GM03348 (cell line): ENCODE measurements at regions not wholly inside any gene's neighbourhood (a gene's known extent, or its start where the extent isn't known, plus 50 kb on each side); places are given as distances from the start of the nearest gene placed in this dataset.

Experiments
- DNase-seq: peaks from one replicate; pipeline ENCODE4 v3.0.0; 2012; ENCODE audit warnings: low spot score

DNA sequence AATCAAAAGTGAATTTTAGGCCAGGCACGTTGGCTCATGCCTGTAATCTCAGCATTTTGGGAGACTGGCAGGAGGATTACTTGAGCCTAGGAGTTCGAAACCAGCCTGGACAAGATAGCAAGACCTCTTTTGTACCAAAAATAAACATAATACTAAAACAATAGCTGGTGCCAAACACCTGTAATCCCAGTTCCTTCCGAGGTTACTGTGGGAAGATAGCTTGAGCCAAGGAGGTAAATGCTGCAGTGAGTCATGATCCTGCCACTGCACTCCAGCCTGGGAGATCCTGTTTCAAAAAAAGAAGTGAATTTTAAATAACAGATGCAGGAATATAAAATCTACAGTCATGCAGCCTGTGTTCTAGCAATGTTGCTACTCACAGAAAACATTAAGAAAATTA is 488.3 kb downstream of the PPARGC1A start:
- DNase-seq = no peak

DNA sequence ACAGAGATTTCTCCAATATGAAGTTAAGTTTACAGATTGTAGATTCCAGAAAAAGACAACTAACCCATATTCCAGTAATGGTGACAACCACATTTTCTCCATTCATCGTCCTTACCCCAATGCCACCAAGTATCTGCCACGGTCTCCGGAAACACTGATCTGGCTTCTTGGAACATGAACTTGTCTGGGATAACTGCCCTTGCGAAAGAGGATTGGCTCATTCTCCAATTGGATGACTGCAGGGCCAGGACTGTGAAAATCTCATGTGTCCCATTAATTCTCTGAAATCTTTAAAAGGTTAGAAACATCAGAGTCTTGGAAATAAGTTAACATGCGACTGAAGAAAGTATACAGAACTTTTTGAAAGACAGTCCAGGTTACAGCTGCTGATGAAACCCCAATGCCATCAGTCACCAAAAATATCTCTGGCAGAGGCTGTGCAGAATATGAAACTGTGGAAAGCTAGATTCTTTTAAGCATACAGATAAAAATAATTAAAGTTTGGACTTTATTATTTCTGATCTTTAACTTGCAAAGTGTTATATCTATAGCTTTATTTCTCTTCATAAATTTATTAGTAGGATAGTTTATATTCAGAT is 496.9 kb downstream of the PPARGC1A start:
- DNase-seq = no peak

DNA sequence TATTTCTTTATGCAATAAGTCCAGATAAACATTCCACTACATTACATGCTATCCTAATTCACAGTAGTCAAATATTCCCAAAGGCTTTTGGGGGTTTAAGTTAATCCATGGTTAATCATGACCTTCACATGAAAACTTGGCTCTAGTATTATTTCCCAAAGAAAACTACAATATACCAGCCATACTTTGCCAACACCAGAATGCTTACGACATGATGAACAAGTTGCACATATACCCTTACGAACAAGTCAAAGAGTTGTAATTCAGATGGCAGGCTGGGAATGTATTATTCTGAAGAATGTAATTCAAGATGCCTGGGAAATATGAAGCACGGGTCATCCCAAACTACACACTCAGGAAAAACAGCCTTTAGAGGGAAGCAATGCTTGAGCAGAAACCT is 499.6 kb downstream of the PPARGC1A start:
- DNase-seq = no peak

DNA sequence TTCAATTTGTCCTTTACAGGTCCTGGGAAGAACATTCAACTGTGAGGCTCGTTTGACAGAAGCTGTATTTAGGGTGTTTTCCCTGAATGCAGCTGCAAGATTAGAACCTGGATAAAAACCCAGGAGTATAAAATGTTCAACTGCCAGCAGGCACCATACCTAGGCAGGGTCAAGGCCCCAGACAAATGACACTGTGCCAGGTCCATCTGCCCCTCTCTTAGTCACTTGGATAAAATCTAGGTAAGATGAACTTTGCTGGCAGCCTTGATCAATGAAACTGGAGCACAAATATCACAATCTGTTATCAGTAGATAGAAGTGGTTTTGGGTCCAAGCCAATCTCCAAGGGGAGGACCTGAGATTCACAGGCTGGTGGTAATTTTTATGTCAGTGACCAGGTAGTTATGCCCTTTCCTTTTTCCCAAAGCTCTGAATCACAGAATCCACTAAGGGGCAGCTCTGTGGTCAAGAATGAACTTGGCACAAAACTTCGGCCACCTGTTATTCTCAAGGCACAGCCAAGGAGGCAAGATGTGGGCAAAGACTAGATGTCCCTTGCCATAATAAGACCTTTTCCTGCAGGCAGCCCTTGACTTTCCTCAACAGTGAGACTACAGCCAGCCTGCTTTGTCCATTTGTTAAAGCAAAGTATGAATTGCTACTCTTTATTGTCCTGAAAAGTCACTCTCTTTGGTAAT is 501.0 kb downstream of the PPARGC1A start:
- no peak for DNase-seq

DNA sequence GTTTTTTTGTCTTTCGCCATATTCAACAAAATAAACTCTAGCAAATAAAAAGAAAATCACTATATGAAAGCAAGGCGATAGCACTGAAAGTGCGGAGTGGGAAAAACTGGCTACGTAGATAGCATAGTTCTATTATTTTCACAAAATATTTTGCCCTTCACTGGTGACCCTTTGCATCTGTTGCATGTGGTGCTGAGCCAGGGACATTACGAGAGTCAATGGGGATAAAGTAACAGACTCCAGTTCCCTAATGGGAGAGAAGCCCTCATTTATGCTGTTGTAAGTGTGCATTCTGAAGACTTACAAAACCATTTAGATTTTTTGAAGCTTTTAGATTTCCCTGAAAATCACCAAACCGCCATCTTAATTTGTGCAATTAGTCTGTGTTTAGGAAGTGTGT is 501.6 kb downstream of the PPARGC1A start:
- DNase-seq = no peak

DNA sequence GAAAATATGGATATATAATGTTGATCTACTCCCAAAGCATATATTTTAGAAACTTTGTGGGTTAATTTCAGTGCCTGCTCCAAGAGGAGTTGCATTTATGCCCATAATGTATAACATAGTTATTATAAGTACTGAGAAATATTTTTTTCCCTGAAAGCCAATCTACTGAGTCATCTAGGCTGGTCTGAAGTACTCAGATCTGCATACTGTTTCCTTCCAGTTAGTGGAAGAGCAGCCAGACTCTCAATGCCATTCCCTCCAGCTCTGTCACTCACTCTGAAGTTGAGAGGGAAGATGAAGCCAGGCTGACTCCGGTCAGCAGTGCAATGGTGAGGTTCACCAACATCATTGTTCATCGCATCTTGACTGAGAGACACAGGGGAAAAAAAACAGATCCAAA is 505.1 kb downstream of the PPARGC1A start:
- no peak for DNase-seq

DNA sequence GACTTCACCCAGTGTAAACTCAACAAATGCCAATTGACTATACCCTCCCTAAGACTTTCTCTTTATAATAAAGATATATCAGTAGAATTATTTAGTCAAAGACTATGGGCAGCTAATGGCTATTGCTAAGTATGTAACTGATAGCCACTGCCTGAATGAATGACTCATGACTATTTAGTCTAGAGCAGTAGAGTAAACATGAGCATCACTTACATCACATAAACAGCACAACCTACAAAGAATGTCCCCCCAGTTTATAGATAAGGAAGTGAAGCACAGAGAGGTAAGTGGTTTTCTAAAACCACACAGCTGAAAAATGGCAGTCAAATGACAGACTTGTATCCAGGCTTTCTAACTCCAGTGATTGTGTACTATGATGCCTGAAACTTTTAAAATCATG is 507.0 kb downstream of the PPARGC1A start:
- no peak for DNase-seq

DNA sequence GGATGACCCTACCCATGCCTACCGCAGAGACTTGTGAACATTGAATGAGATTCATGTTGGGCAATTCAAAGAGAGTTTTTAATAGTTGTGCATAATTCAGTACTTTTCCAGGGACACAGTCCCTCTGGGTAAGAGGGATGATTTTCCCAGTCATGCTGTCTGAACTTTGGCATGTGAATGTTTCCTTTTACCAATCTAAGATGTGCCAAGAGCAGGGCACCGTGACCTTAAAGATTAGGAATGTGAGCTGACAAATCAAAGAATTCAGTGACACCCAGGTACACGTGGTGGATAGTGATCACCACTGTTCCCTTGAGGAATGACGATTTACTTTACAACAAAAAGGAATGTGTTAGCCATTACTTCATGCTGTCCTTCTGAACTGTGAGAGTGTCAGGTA is 515.6 kb downstream of the PPARGC1A start:
- DNase-seq = no peak

DNA sequence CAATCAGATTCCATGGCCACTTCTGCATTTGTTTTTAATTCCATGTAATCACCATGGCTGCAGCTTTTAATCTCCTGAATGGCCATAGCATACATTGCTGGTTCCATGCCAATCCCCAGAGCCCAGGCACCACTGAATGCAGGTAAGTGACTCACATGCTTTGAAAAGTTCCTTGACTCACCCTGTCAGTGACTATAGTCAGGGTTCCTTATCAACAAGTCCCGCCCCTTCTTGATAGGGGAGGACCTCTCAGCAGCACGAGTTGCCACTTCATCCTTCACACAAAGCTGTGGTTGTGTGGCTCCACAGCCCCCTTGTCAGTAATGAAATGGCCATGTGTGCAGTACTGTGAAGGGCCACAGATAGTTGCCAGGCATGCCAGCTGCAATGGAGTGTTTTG is 516.6 kb downstream of the PPARGC1A start:
- DNase-seq = no peak

DNA sequence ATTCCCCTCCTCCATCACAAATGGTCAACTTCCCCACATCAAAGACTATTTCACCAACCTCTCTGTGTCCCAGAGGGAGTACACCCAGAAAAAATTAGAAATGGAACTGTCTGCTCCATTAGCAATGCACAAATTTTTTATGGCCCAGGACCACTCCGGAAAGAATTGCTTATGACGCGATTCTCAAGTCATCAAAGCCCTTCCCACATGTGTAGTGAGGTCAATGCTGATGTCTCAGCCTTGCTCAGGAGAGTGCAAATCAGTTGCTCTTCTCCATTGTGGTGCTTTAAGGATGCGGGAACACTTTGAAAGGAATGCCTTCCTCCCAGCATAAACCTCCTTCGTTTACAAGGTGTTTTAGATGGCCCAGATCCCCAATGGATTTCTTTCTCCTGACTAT is 518.3 kb downstream of the PPARGC1A start:
- DNase-seq = no peak

DNA sequence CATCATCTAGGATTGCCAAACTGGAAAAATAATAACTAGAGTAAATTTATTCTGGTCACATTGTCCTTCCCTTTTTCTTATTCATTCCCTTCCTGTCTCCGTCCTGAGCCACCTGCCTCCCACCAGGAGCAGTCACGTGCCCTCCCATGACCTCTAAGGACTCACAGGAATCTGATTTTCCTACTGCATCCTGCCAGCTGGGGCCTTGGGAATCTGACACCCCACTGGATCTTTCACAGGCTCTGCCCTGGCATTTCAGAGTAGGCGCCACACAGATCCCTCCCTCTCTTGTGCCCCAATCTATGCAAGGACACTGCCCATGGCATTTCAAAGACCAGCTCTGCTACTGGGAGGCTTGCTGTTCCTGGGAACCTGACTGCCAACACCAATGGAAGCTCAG is 520.5 kb downstream of the PPARGC1A start:
- no peak for DNase-seq

DNA sequence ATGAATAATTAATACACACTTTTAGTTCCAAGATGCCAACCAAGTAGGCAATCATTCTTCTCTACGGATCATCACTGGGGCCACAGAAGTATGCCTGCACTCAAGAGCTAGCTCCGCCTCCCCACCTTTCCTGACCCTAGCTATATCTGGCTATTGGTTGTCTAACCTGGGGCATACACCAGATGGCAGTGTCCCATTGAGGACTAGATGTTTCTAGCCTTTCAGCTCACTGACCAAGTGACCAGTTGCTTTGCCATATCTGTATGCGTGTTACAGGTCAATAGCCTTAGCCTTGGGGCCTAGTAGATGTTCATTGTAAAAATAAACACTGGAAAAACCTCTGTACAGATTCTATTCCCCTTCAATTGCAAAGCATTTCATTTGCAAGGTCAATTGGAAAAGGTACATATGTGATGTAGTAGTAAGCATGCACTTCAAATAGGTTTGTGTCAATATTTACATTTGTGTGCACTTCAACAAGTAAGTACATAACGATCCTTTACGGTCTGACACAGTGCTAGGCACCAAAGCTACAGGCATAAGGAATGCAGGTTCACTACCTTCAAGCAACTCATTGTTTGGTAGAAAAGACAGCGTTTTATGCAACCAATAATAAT is 521.7 kb downstream of the PPARGC1A start:
- no peak for DNase-seq

DNA sequence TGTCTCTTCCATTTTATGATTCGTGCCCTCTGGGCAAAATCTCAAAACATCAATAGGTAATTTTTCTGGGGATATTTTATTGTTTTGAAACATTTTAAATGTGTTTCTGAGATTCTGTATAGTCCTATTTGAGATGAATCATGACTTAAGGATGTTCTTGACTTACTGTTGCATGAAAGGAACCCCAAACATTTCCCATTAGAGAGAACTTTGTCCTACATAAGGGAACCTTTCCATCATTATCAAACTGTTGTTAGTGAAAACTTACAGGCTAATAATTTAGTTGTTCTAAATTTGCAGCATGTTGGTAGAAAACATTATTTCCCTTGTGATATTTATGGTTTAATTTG is 523.3 kb downstream of the PPARGC1A start:
- DNase-seq = no peak

DNA sequence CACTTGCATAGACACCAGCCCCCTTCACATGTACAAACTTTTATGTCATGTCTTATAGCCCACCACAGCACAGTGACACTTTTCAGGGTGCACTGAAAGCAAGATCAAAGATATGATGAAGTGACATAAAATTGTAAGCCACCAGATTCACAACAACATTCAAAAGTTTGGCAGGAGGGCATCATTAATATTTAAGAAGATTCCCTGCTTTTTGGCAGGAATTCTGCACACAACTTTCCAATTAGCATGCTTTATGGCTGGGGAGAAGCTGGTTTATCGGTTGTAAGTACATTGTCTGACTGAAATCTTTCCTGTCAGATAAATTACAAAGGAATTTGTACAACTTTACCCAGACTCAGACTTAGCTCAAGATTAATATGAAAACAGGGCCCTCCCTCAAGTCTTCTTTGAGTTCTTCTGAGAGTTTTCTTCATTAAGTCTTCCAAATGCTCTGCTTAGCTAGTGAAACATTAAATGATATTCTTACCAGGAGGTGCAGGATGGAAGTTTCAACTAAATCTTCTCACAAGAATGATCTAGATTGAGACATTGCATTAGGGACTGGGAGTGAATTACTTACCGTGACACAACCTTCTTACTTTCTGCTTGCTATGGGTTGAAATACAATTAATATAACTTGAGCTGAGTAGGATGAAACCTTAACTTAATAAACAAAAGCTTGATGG is 523.8 kb downstream of the PPARGC1A start:
- DNase-seq = no peak

DNA sequence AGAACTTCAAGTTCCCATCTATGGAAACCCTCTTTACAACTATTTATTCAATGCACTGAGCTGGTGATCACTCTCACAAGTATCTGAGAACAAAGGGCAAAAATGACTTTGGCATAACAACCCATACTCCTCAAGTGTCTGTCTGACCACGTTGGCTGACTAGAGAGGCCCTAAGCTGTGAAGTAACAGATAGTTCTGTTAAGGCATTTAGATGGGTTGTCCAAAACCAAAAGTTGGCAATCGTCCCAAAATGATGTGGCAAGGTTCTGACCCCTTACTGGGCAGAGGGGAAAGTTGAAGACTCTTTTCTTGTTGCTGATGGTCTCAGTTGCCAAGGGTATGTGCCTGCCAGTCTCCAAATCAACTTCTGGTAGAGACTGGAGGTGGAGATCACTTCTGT is 524.8 kb downstream of the PPARGC1A start:
- no peak for DNase-seq

DNA sequence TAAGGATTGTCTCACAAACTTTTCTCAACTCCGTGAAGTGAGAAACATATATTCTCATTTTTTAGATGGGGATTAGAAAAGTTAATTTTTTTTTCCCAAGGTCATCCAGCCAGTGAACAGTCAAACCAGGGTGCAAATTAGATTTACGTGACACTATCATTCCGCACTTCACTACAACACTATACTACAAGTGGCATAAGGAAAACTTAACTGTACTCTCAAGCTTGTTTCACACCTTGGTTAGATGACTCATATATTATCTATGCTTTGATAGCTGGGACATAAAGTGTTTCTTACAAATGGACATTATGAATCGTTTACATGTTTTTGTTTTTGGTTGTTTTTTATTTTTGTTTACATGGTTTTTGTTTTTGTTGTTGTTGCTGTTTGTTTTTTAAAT is 525.7 kb downstream of the PPARGC1A start:
- no peak for DNase-seq

DNA sequence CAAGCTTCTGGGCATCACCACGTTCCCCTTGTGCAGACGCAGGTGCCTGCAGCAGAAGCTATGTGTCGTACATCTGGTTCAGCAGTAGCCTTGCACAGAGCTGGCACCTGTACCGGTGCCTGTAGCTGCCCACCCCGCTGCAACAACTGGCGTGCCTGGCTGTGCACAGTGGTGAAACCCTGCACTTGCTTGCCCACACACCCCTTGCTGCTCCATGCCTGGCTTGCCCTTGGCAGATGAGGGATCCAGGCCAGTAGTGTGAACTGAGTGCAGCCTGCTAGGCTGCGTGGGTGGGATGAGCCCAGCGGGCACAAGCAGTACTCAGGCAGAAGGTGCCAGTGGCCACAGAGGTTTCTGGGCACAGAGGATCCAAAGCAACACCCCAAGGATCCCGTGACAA is 528.4 kb downstream of the PPARGC1A start:
- no peak for DNase-seq

DNA sequence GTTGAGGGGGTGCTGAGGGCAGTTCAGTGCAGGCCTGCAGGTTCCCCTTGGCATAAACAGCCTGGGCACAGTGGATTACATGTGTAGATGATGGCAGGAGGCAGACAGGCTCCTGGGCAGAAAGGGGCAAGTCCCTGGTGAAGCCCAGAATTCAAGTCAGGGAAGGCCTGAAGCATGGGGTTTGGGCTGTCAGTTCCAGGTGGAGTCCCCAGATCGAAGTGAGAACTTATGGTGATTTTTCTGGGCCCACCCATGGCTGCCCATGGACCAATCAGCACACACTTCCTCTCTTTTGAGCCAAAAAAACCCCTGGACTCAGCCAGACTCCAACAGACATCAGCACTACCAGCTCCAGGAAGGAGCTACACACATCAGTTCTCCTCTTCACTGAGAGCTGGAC is 529.1 kb downstream of the PPARGC1A start:
- DNase-seq = no peak

DNA sequence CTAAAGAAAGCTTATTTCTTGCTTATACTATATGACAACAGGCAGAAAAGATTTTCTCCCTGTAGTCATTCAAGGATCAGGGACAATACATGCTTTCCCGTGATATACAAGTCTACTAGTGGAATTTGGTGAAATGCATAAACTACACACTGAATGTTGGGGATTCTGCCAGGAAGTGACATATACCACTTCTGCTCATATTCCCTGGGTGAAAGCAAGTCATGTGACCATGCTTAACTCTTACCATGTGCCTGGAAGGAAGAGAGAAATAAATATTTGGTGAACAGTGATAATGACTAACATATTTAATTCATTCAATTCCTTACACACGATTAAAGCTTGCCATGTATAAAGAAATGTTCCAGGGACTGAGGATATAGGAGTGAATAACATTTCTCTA is 534.6 kb downstream of the PPARGC1A start:
- DNase-seq = no peak

DNA sequence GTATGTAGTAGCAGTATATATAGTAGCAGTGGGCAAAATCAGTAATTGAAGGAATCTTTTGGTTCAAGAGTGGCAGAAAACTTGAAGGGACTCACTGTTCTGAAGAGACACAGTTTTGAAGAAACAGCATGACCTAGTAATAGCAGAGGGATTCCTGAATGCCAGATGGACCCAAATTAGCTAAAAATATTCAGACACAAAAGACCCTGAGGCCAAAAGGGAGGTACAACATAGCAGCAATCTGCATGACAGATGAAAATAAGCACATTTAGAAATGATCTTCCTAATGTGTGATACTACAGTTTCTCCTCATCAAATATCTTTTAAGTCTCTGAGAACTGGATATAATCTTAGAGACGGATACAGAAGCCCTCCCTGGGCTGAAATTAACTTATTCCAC is 536.6 kb downstream of the PPARGC1A start:
- no peak for DNase-seq

DNA sequence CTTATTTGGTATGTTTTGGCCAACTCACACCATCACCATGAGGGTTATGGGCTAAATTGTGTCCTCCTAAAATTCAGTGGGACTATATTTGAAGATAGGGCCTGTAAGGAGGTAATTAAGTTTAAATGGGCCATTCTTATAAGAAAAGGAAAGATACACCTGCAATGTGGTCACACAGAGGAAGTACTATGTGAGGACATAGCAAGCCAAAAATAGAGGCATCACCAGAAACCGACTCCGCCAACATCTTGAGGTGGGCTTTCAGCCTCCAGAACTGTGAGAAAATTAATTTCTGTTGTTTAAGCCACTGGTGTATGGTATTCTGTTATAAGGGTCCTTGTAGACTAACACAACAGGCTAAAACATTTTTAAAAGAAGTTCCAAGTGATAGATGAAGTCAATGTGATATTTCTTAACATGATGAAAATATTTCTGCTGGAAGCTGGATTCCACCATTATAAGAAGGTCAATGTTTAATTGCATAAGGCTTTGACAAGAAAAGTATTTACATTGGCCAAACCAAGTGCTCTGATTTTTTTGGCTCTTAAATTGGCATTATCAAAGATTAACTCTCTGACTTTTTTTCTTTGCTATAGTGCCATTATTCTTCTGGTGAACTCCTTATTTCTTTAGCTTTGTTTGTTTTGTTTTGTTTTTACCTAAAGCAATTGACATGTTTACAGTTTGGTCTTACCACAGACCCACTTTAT is 540.9 kb downstream of the PPARGC1A start:
- no peak for DNase-seq

DNA sequence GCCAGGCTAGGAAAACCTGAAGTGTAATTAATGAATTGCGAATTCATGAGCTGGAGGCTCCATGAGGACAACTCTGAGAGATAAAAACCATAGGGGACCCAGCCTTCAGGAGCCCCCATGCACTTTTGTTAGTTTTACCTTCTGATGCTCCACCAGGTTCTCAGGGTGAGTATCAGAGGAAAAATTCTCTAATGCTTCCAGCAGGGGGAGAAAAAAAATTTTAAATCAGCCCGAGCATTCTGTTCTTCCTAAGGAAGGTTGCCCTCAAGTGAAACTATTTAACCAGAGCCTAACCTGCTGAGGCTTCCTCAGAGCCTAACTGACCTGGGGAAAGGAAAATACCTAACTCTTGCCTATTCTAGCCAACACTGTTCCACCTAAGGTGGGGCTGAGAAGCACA is 552.6 kb downstream of the PPARGC1A start:
- DNase-seq = no peak
